KMS-11 (cell line): ENCODE measurements at regions not wholly inside any gene's neighbourhood (a gene's known extent, or its start where the extent isn't known, plus 50 kb on each side); places are given as distances from the start of the nearest gene placed in this dataset.

Experiments
- H2AFZ ChIP-seq: fragments of 200-600 bp; sonication (generic); 2 replicates; pipeline ENCODE4 v1.6.1; 2016; ENCODE audit warnings: antibody characterized with exemption, mixed run types, low read depth
- H3K27ac ChIP-seq: fragments of 200-600 bp; sonication (generic); 2 replicates; pipeline ENCODE4 v1.6.1; 2016; ENCODE audit warnings: mild to moderate bottlenecking, mixed run types
- H3K27me3 ChIP-seq: fragments of 200-600 bp; sonication (generic); 2 replicates; pipeline ENCODE4 v1.6.1; 2017; ENCODE audit warnings: mild to moderate bottlenecking, low read depth, mixed run types, moderate library complexity; ENCODE audit not compliant: insufficient read depth
- H3K36me3 ChIP-seq: fragments of 200-600 bp; sonication (generic); 2 replicates; pipeline ENCODE4 v1.6.1; 2017; ENCODE audit warnings: mild to moderate bottlenecking, mixed run types; ENCODE audit not compliant: insufficient read depth
- H3K4me1 ChIP-seq: fragments of 200-600 bp; sonication (generic); 2 replicates; pipeline ENCODE4 v1.6.1; 2016; ENCODE audit warnings: mild to moderate bottlenecking, low read depth, mixed run types; ENCODE audit not compliant: poor library complexity, severe bottlenecking
- H3K4me2 ChIP-seq: fragments of 200-600 bp; sonication (generic); 2 replicates; pipeline ENCODE4 v1.7.0; 2016; ENCODE audit warnings: mild to moderate bottlenecking, mixed run types
- H3K4me3 ChIP-seq: fragments of 200-600 bp; sonication (generic); IDR thresholded peaks from 2 replicates; pipeline ENCODE4 v1.6.1; 2017; ENCODE audit warnings: low read depth, low read length, mixed read lengths; ENCODE audit not compliant: insufficient read depth
- H3K79me2 ChIP-seq: fragments of 200-600 bp; sonication (generic); 2 replicates; pipeline ENCODE4 v1.6.1; 2016; ENCODE audit warnings: low read depth, mixed run types; ENCODE audit not compliant: insufficient read depth
- H3K9ac ChIP-seq: fragments of 200-600 bp; sonication (generic); 2 replicates; pipeline ENCODE4 v1.6.1; 2016; ENCODE audit warnings: mild to moderate bottlenecking, mixed run types
- H4K20me1 ChIP-seq: fragments of 200-600 bp; sonication (generic); 2 replicates; pipeline ENCODE4 v1.6.1; 2016; ENCODE audit warnings: mild to moderate bottlenecking, mixed run types; ENCODE audit not compliant: insufficient read depth
- TF ChIP-seq, protein P1 (sequence below): fragments of 200-600 bp; sonication (generic); conservative IDR thresholded peaks from 2 replicates; pipeline ENCODE4 v1.6.1; 2017; ENCODE audit warnings: low read depth, mild to moderate bottlenecking, antibody characterized with exemption, low read length, moderate library complexity, mixed read lengths

DNA sequence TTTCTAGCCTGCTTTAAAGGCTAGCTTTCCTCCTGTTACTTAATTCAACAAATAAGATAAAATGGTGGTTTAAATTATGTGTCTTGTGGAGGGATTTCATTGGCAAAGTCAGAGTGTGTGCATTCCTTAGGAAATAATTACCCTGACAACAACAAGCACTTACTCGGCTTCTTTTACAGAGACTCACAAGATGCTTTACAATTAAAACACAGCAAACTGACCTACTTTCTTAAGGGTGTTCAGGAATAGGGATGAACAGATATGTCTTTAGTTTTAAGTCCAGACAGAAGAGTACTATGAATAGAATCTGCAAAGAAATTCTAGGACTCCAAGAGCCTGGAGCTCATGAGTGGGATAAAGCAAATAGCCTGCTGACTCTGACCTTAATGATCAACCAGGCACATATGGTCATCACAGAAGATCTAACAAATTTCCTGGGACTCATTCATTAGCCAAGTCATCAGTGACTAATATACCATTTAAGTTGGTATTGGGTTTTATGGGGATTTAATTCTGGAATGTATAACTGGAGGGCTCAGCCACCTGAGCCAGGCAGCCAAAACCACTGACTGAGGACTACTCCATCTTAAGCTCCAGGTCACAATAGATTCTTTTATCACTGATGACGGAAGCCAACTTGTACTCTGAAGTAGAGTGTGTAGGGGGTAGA lies 161.8 kb upstream of the RIMS1 start:
- H3K36me3 ChIP-seq = no peaks in the 10 kb centered on the region
- H3K4me1 ChIP-seq = no peaks in the 10 kb centered on the region
- no peaks in the 10 kb centered on the region for H3K27me3 ChIP-seq
- TF ChIP-seq, protein P1, sequence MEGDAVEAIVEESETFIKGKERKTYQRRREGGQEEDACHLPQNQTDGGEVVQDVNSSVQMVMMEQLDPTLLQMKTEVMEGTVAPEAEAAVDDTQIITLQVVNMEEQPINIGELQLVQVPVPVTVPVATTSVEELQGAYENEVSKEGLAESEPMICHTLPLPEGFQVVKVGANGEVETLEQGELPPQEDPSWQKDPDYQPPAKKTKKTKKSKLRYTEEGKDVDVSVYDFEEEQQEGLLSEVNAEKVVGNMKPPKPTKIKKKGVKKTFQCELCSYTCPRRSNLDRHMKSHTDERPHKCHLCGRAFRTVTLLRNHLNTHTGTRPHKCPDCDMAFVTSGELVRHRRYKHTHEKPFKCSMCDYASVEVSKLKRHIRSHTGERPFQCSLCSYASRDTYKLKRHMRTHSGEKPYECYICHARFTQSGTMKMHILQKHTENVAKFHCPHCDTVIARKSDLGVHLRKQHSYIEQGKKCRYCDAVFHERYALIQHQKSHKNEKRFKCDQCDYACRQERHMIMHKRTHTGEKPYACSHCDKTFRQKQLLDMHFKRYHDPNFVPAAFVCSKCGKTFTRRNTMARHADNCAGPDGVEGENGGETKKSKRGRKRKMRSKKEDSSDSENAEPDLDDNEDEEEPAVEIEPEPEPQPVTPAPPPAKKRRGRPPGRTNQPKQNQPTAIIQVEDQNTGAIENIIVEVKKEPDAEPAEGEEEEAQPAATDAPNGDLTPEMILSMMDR = no peak
- H3K4me2 ChIP-seq = no peak overlapping the region
- H3K4me3 ChIP-seq = no peak overlapping the region
- no peak overlapping the region for H3K27ac ChIP-seq
- no peaks in the 10 kb centered on the region for H4K20me1 ChIP-seq
- no peak overlapping the region for H3K9ac ChIP-seq
- H2AFZ ChIP-seq = no peak overlapping the region
- H3K79me2 ChIP-seq = no peaks in the 10 kb centered on the region

DNA sequence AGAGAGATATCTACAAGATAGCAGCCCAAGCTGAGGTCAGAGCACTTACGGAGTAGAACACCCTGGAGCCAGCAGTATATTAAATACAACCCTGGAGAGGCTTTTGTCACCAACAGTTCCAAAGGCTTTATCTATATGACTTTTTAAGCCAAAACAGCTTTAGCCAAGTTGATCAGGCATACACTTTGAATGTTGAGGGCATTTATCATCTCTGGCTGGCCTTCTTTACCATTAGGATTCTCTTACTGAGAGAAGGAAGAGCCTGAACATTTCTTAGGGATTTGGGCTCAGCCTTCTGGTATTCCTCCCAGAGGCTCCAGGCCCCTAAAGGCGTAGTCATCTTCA lies 161.3 kb upstream of the RIMS1 start:
- H2AFZ ChIP-seq = no peak overlapping the region
- TF ChIP-seq, protein P1 = no peak
- H4K20me1 ChIP-seq = no peaks in the 10 kb centered on the region
- no peak overlapping the region for H3K9ac ChIP-seq
- H3K79me2 ChIP-seq = no peaks in the 10 kb centered on the region
- no peaks in the 10 kb centered on the region for H3K27me3 ChIP-seq
- H3K4me1 ChIP-seq = no peaks in the 10 kb centered on the region
- no peak overlapping the region for H3K4me2 ChIP-seq
- no peaks in the 10 kb centered on the region for H3K36me3 ChIP-seq
- H3K27ac ChIP-seq = no peak overlapping the region
- no peak overlapping the region for H3K4me3 ChIP-seq

DNA sequence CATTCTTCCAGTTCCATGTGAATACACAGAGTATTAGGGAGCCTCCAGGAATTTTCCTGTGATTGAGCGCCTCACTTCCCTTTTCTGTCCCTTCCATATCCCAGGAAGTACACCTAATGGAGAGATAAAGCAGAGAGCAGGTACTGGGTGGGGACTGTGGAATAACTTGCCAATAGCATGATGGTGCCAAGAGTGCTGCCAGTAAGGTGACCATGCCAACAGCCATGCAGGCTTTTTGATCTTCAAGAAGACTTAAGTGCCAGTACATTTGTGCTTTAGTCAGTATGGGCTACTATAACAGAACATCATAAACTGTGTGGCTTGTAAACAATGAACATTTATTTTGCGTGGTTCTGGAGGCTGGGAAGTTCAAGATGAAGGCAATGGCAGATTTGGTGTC lies 160.2 kb upstream of the RIMS1 start:
- H3K79me2 ChIP-seq = no peaks in the 10 kb centered on the region
- no peaks in the 10 kb centered on the region for H3K36me3 ChIP-seq

DNA sequence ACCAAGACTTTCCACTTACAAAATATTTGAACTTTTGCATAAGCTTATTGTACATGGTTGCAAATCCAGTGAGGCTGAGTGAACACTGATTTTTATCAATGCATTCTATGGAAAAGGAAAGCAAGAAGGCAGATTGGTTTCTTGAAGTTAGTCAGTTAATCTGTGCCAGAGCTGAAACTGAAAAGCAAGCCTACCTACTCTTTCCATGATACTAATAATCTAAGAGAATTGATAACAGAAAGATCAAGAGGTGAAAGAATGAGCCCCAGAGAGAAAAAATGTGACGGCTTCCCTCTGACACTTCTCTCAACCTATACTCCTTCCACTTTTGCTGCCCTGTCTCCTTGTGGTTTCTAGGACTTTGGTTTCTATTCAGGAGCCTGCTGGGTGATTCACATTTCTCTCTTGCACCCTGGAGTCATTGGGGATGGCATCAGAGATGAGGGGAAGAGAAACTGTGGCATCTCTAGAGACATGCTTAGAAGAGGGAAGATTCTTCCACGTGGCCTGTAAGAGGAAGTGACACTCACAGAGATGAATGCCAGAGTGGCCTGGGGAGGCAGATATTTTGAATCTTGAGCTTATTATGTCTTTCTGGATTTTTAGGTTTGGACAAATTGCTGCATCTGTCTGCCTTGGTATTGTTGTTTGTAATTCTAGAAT lies 158.6 kb upstream of the RIMS1 start:
- Histone ChIP-seq H3K27me3 (no peaks in the 10 kb centered on the region), H3K4me1 (no peaks in the 10 kb centered on the region), H3K79me2 (no peaks in the 10 kb centered on the region), H3K9ac (no peak overlapping the region), H3K4me2 (no peak overlapping the region), H3K36me3 (no peaks in the 10 kb centered on the region), H2AFZ (no peak overlapping the region), H3K4me3 (no peak overlapping the region), H4K20me1 (no peaks in the 10 kb centered on the region), H3K27ac (no peak overlapping the region)
- TF ChIP-seq, protein P1 = no peak

More for the DNA sequence above, 160.2 kb upstream of the RIMS1 start:
- Histone ChIP-seq H3K4me2 (no peak overlapping the region), H3K27ac (no peak overlapping the region), H2AFZ (no peak overlapping the region), H3K4me3 (no peak overlapping the region), H3K27me3 (no peaks in the 10 kb centered on the region), H4K20me1 (no peaks in the 10 kb centered on the region), H3K4me1 (no peaks in the 10 kb centered on the region), H3K9ac (no peak overlapping the region)
- TF ChIP-seq, protein P1 = no peak
